Muscle of back (tissue), 3 donors: ENCODE measurements at regions not wholly inside any gene's neighbourhood (a gene's known extent, or its start where the extent isn't known, plus 50 kb on each side); places are given as distances from the start of the nearest gene placed in this dataset.
"Not testable (repeated sequence)": the region's sequence is repeated elsewhere in the genome, so short reads cannot be mapped to it uniquely, and the experiment has no call there.

Experiments
- DNase-seq, 3 donors: peaks; one replicate each; pipeline versions ENCODE4 v3.0.0 to v3.0.0-alpha.2; 2013

DNA sequence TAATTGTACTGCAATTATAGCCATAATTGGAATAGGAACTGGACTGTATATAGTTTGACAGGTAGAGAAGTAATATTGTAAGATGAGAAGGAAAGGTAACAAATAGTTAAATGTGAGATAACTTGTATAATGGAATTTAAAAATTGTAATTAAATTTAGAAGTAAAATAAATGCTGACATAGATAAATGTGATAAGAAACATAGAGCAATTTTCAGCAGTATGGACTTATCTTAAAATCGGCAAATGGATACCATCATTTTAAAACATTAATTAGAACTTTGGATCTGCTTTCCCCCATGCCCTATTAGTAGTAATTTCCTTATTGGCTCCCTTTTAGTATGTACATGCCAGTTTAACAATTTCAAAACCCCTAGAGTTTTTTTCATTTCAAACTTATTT lies 274.8 kb upstream of the ZNG1F start:
- not testable (repeated sequence) for DNase-seq

DNA sequence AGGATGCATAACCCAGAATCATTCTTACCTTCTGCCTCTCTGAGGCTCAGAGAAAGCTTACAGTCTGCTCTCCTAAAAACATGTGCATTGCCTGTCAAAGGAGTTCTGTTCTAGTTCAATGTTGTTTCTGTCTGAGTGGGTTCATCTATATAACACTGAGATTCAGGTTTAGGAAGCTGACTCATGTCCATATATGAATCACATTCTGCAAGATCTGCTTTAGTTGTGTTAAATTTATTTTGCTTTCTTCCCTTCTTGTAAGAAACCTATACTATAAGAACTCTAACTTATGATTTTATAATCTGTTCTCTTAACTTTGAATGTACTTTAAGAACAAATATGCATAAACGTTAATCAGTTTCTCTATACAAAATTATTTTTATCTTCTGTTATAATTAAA lies 269.3 kb upstream of the ZNG1F start:
- DNase-seq = peak in 1 of 3 donors; percentile 0
